H1 (cell line): ENCODE measurements at regions not wholly inside any gene's neighbourhood (a gene's known extent, or its start where the extent isn't known, plus 50 kb on each side); places are given as distances from the start of the nearest gene placed in this dataset.

ENCODE experiments used
- CTCF ChIA-PET: fragments of 300-600 bp; sonication (Branson Sonifier 250); formaldehyde crosslinking; loops from one replicate; lab custom pipeline; 2021; ENCODE audit not compliant: partially characterized antibody; lab: Charles Lee
- POLR2A ChIA-PET: fragments of 300-600 bp; sonication (Branson Sonifier 250); formaldehyde crosslinking; loops from one replicate; lab custom pipeline; 2021; ENCODE audit warnings: inconsistent platforms; ENCODE audit not compliant: partially characterized antibody; lab: Charles Lee
- DNase-seq, 2 experiments: peaks; one replicate each; pipeline versions ENCODE4 v3.0.0 to v3.0.0-alpha.2; 2010 to 2022; ENCODE audit warnings: low spot score in 2 of 2, low read depth in 1 of 2, mixed read lengths in 1 of 2
- FAIRE-seq: peaks from 2 replicates; lab custom pipeline; 2011; peaks lifted over from hg19 to GRCh38; lab: Jason Lieb, UNC
- H2AFZ ChIP-seq: 2 replicates; pipeline ENCODE4 v1.8.1; 2012; ENCODE audit warnings: low read length, inconsistent platforms
- H2AK5ac ChIP-seq: 2 replicates; pipeline ENCODE4 v1.6.1; 2013; ENCODE audit warnings: low read depth, low read length
- H2BK120ac ChIP-seq: replicated peaks from 2 replicates; pipeline ENCODE3; 2013; ENCODE audit warnings: low read depth, low read length, inconsistent platforms
- H2BK12ac ChIP-seq: 2 replicates; pipeline ENCODE4 v1.6.1; 2013; ENCODE audit warnings: low read depth, low read length
- H2BK15ac ChIP-seq: 2 replicates; pipeline ENCODE4 v1.6.1; 2013; ENCODE audit warnings: low read length
- H2BK20ac ChIP-seq: 2 replicates; pipeline ENCODE4 v1.6.1; 2013; ENCODE audit warnings: low read length
- H2BK5ac ChIP-seq: 2 replicates; pipeline ENCODE4 v1.6.1; 2013; ENCODE audit warnings: low read depth, low read length
- H3K14ac ChIP-seq: 2 replicates; pipeline ENCODE4 v1.6.1; 2013; ENCODE audit warnings: inconsistent platforms; ENCODE audit not compliant: insufficient read length
- H3K18ac ChIP-seq: 2 replicates; pipeline ENCODE4 v1.6.1; 2013; ENCODE audit warnings: low read length; ENCODE audit errors: extremely low read depth
- H3K23ac ChIP-seq: 2 replicates; pipeline ENCODE4 v1.6.1; 2013; ENCODE audit warnings: inconsistent platforms; ENCODE audit not compliant: insufficient read length
- H3K23me2 ChIP-seq: 2 replicates; pipeline ENCODE4 v1.6.1; 2013; ENCODE audit warnings: low read depth, low read length
- H3K27ac ChIP-seq: 2 replicates; pipeline ENCODE4 v1.6.1; 2011; ENCODE audit warnings: low read depth, low read length, inconsistent platforms
- H3K27me3 ChIP-seq, 4 experiments: replicated peaks in 1 of 4; 1 replicate in 1 of 4; 2 replicates in 3 of 4; pipeline versions ENCODE4 v1.6.1 to v1.8.1; 2011 to 2013; ENCODE audit warnings: low read length in 3 of 4, mild to moderate bottlenecking in 3 of 4, inconsistent platforms in 2 of 4, mixed read lengths in 2 of 4, moderate library complexity in 1 of 4; ENCODE audit not compliant: control insufficient read depth in 3 of 4, insufficient read depth in 3 of 4; ENCODE audit errors: extremely low read depth in 1 of 4
- H3K36me3 ChIP-seq, 4 experiments: 2 replicates each; pipeline versions ENCODE4 v1.6.1 to v1.8.1; 2011 to 2013; ENCODE audit warnings: mild to moderate bottlenecking in 4 of 4, low read length in 3 of 4, moderate library complexity in 2 of 4, control low read depth in 1 of 4, inconsistent platforms in 1 of 4; ENCODE audit not compliant: insufficient read depth in 4 of 4, control insufficient read depth in 2 of 4
- H3K4ac ChIP-seq: replicated peaks from 2 replicates; pipeline ENCODE3; 2013; ENCODE audit warnings: low read length, low read depth, mixed read lengths, inconsistent platforms; ENCODE audit not compliant: insufficient read length
- H3K4me1 ChIP-seq, 4 experiments: replicated peaks in 1 of 4; 1 replicate in 1 of 4; 2 replicates in 3 of 4; pipeline versions ENCODE4 v1.6.1 to v1.8.1; 2011 to 2013; ENCODE audit warnings: low read length in 3 of 4, inconsistent platforms in 2 of 4, mixed read lengths in 1 of 4; ENCODE audit not compliant: insufficient read depth in 4 of 4, control insufficient read depth in 3 of 4
- H3K4me2 ChIP-seq, 2 experiments: 2 replicates each; pipeline versions ENCODE4 v1.6.1 to v1.8.1; 2011 to 2013; ENCODE audit warnings: low read depth in 2 of 2, low read length in 2 of 2, control low read depth in 1 of 2, inconsistent platforms in 1 of 2, mild to moderate bottlenecking in 1 of 2; ENCODE audit not compliant: insufficient read depth in 1 of 2
- H3K4me3 ChIP-seq, 4 experiments: fragments of 200-600, 300-600 bp in 1 of 4; sonication (generic), shearing (Covaris generic), sonication (Bioruptor Twin) in 1 of 4; 2 replicates each; pipeline versions ENCODE4 v1.5.1 to v1.8.1; 2011 to 2016; ENCODE audit warnings: low read length in 4 of 4, low read depth in 3 of 4, control low read depth in 2 of 4, inconsistent platforms in 2 of 4, mild to moderate bottlenecking in 2 of 4, mixed read lengths in 1 of 4, moderate library complexity in 1 of 4; ENCODE audit not compliant: insufficient read depth in 2 of 4; ENCODE audit errors: extremely low read depth in 1 of 4
- H3K56ac ChIP-seq: replicated peaks from 2 replicates; pipeline ENCODE3; 2013; ENCODE audit warnings: low read depth, mild to moderate bottlenecking, mixed read lengths, low read length, inconsistent platforms; ENCODE audit not compliant: insufficient read length
- H3K79me1 ChIP-seq: 2 replicates; pipeline ENCODE4 v1.6.1; 2013; ENCODE audit warnings: low read depth, low read length, control low read depth
- H3K79me2 ChIP-seq, 2 experiments: 2 replicates each; pipeline versions ENCODE4 v1.6.1 to v1.8.1; 2012 to 2013; ENCODE audit warnings: low read length in 2 of 2, mild to moderate bottlenecking in 2 of 2, inconsistent platforms in 1 of 2; ENCODE audit not compliant: insufficient read depth in 2 of 2, control insufficient read depth in 1 of 2
- H3K9ac ChIP-seq, 4 experiments: replicated peaks in 1 of 4; 1 replicate in 1 of 4; 2 replicates in 3 of 4; pipeline versions ENCODE4 v1.6.1 to v1.8.1; 2011 to 2013; ENCODE audit warnings: low read depth in 3 of 4, low read length in 3 of 4, control low read depth in 2 of 4, mild to moderate bottlenecking in 2 of 4, moderate library complexity in 2 of 4, inconsistent platforms in 1 of 4; ENCODE audit errors: extremely low read depth in 1 of 4
- H3K9me3 ChIP-seq, 2 experiments: 2 replicates each; pipeline versions ENCODE4 v1.6.1 to v1.8.1; 2012 to 2013; ENCODE audit warnings: mild to moderate bottlenecking in 2 of 2, moderate library complexity in 2 of 2, control low read depth in 1 of 2, inconsistent platforms in 1 of 2, low read depth in 1 of 2, low read length in 1 of 2, mixed read lengths in 1 of 2; ENCODE audit not compliant: insufficient read depth in 2 of 2
- H4K20me1 ChIP-seq, 2 experiments: replicated peaks in 1 of 2; 2 replicates each; pipeline versions ENCODE3 to v1.8.1; 2011 to 2013; ENCODE audit warnings: inconsistent platforms in 2 of 2, low read length in 2 of 2, mild to moderate bottlenecking in 1 of 2; ENCODE audit not compliant: insufficient read depth in 2 of 2, control insufficient read depth in 1 of 2
- H4K5ac ChIP-seq: 2 replicates; pipeline ENCODE4 v1.6.1; 2013; ENCODE audit warnings: low read length, low read depth, mixed read lengths, inconsistent platforms; ENCODE audit not compliant: insufficient read length
- H4K8ac ChIP-seq: 2 replicates; pipeline ENCODE4 v1.8.0; 2013; ENCODE audit warnings: mild to moderate bottlenecking, moderate library complexity, low read length, inconsistent platforms; ENCODE audit not compliant: insufficient read depth; ENCODE audit errors: extremely low read depth
- H4K91ac ChIP-seq: replicated peaks from 2 replicates; pipeline ENCODE3; 2013; ENCODE audit warnings: low read length, mixed read lengths, inconsistent platforms; ENCODE audit not compliant: insufficient read length
- FOSL1 ChIP-seq: IDR thresholded peaks from 2 replicates; pipeline ENCODE4 v1.6.1; 2011; ENCODE audit warnings: mild to moderate bottlenecking, low read depth, low read length, moderate library complexity; ENCODE audit not compliant: insufficient read depth
- SIX5 ChIP-seq: IDR thresholded peaks from 2 replicates; pipeline ENCODE4 v1.6.1; 2011; ENCODE audit warnings: mild to moderate bottlenecking, low read depth, low read length
- TAF1 ChIP-seq: IDR thresholded peaks from 2 replicates; pipeline ENCODE4 v1.6.1; 2011; ENCODE audit warnings: mild to moderate bottlenecking, low read depth, low read length
- WGBS, 2 experiments: shearing (Covaris generic) in 1 of 2; methylation state at CpG; one replicate each; pipeline versions ENCODE4 v1.1.6 to v1.1.7; 2013 to 2015; ENCODE audit warnings: low lambda C conversion rate in 2 of 2, mixed read lengths in 2 of 2, inconsistent platforms in 1 of 2, low coverage in 1 of 2, missing lambda C conversion rate in 1 of 2; ENCODE audit not compliant: insufficient replicate concordance in 2 of 2, insufficient coverage in 1 of 2, insufficient read length in 1 of 2; ENCODE audit errors: extremely low coverage in 1 of 2, missing lambda C conversion rate in 1 of 2; 5-methylcytosine and 5-hydroxymethylcytosine counted together
- TF ChIP-seq, protein P1 (sequence below): IDR thresholded peaks from 2 replicates; pipeline ENCODE4 v1.6.1; 2012; ENCODE audit warnings: inconsistent platforms

DNA sequence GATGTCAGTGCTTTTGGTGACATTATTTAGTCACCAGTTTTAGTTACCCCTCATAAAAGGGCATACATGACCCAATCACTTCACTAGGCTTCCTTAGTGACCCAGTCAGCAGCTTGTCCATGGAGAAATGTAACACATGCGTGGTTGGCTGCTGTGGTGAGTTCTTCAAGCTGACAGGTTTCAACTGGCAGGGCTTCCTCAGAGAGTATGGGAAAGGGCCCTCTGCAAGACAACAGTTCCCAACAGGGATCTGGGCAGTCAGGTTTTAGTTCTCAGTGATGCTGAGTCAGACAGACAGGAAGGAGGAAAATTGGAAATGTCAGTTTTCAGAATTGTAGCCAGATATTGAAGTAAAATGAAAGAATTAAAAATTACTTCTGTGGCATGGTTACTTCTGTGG lies 282.5 kb downstream of the TBL1XR1 start:
- Histone ChIP-seq H2BK120ac (peak overlapping the region; percentile 73), H3K4ac (no peak overlapping the region), H2BK5ac (0 out of 2 replicates have a peak overlapping the region, but pooled peaks have one; percentile 13), H3K27me3 (no peaks in the 10 kb centered on the region), H3K9me3 (no peaks in the 10 kb centered on the region), H2AFZ (no peak overlapping the region), H2BK15ac (no peak overlapping the region; the same call in 1 of the 2 replicates), H4K8ac (no peak overlapping the region), H3K9ac (no peak overlapping the region), H4K91ac (no peak overlapping the region), H3K27ac (no peak overlapping the region), H3K56ac (no peak overlapping the region), H3K23ac (no peak overlapping the region), H3K14ac (no peak overlapping the region), H3K23me2 (no peaks in the 10 kb centered on the region), H4K20me1 (no peaks in the 10 kb centered on the region), H3K4me2 (no peak overlapping the region), H2BK20ac (0 out of 2 replicates have a peak overlapping the region, but pooled peaks have one; percentile 11), H3K79me1 (no peaks in the 10 kb centered on the region), H2BK12ac (peak overlapping the region; percentile 18; the same call in 1 of the 2 replicates), H3K18ac (peak overlapping the region; percentile 25; the same call in 1 of the 2 replicates), H3K4me3 (no peak overlapping the region), H3K79me2 (no peaks in the 10 kb centered on the region), H2AK5ac (0 out of 2 replicates have a peak overlapping the region, but pooled peaks have one; percentile 66), H3K4me1 (peaks cover 2 to 23% (median 14%) of the 10 kb centered on the region in 4 experiments; a peak in 6 of 7 replicates), H3K36me3 (no peaks in the 10 kb centered on the region), H4K5ac (no peak overlapping the region)
- ChIA-PET POLR2A (interaction anchor here (0.8 kb wide), 1 partner anchor 9 kb away, joined by 3 read pairs; no protein-coding TSS in a partner anchor), CTCF (interaction anchor here (1.4 kb wide), 1 partner anchor 42 kb away, joined by 3 read pairs; no protein-coding TSS in a partner anchor)
- WGBS, 2 experiments: 75% methylated on average over 1 of the region's 1 CpG; no CpG with 5 or more reads in 1 of the 2 experiments
- FAIRE-seq: no peak
- DNase-seq: no peak
- TF ChIP-seq SIX5: no peak
- TF ChIP-seq FOSL1: no peak
- TF ChIP-seq, protein P1, sequence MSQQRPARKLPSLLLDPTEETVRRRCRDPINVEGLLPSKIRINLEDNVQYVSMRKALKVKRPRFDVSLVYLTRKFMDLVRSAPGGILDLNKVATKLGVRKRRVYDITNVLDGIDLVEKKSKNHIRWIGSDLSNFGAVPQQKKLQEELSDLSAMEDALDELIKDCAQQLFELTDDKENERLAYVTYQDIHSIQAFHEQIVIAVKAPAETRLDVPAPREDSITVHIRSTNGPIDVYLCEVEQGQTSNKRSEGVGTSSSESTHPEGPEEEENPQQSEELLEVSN: no peak
- no peak for TF ChIP-seq TAF1
